Transverse colon (tissue), 4 donors: ENCODE measurements at regions not wholly inside any gene's neighbourhood (a gene's known extent, or its start where the extent isn't known, plus 50 kb on each side); places are given as distances from the start of the nearest gene placed in this dataset.

Experiments
- DNase-seq: peaks from one replicate; pipeline ENCODE4 v3.0.0-alpha.2; 2019
- H3K27ac ChIP-seq, 4 donors: fragments of 200-600 bp; sonication (generic); 2 replicates each; pipeline ENCODE4 v1.5.1; 2016 to 2018; ENCODE audit warnings: inconsistent platforms in 4 of 4
- H3K27me3 ChIP-seq: fragments of 200-600 bp; sonication (generic); 2 replicates; pipeline ENCODE4 v1.5.1; 2017; ENCODE audit warnings: inconsistent platforms
- H3K36me3 ChIP-seq, 4 donors: fragments of 200-600 bp; sonication (generic); 2 replicates each; pipeline ENCODE4 v1.5.1; 2017 to 2019; ENCODE audit warnings: inconsistent platforms in 4 of 4
- H3K4me1 ChIP-seq, 4 donors: fragments of 200-600 bp; sonication (generic); 2 replicates each; pipeline ENCODE4 v1.5.1; 2017 to 2020; ENCODE audit warnings: inconsistent platforms in 4 of 4
- H3K4me3 ChIP-seq, 4 donors: fragments of 200-600 bp; sonication (generic); 1 replicate in 1 of 4; 2 replicates in 3 of 4; pipeline versions ENCODE4 v1.5.1 to v1.6.1; 2017 to 2019; ENCODE audit warnings: inconsistent platforms in 4 of 4
- H3K9me3 ChIP-seq, 2 donors: fragments of 200-600 bp; sonication (generic); 2 replicates each; pipeline ENCODE4 v1.5.1; 2017 to 2019; ENCODE audit warnings: inconsistent platforms in 2 of 2
- EP300 ChIP-seq: sonication (generic); formaldehyde crosslinking; IDR thresholded peaks from one replicate; pipeline ENCODE4 v1.6.1; 2017; ENCODE audit warnings: antibody characterized with exemption, low read depth
- POLR2A ChIP-seq: fragments of 450-650 bp; IDR thresholded peaks from one replicate; pipeline ENCODE4 v1.6.1; 2016; ENCODE audit warnings: antibody characterized with exemption, mild to moderate bottlenecking, moderate library complexity
- POLR2AphosphoS5 ChIP-seq, 3 donors: sonication (generic); formaldehyde crosslinking; IDR thresholded peaks; one replicate each; pipeline ENCODE4 v1.6.1; 2016; ENCODE audit warnings: antibody characterized with exemption in 3 of 3
- WGBS, 2 donors: methylation state at CpG; one replicate each; pipeline ENCODE4 v1.1.5; 2018; ENCODE audit warnings: low coverage in 1 of 2; 5-methylcytosine and 5-hydroxymethylcytosine counted together
- in situ Hi-C, 4 donors: fragments of 200-750 bp; cut with MboI; loops; one replicate each; pipeline versions ENCODE4 v1.15.0 to v1.15.1; 2017; ENCODE audit warnings: low sequenced_read_pairs in 3 of 4, low pct_ligation_motif_present in 1 of 4, low pct_unique_long_range_greater_than_20kb in 1 of 4
- intact Hi-C: fragments of 100-400 bp; cut with DNase I; formaldehyde crosslinking; loops from one replicate; pipeline ENCODE4 v1.15.1; 2023; ENCODE audit warnings: low total_unique reads
- TF ChIP-seq, protein P1 (sequence below), 5 experiments: fragments of 200-600 bp in 3 of 5; fragments of 450-650 bp in 2 of 5; sonication (generic) in 3 of 5; IDR thresholded peaks; 1 replicate in 2 of 5; 2 replicates in 3 of 5; pipeline ENCODE4 v1.5.1; 2016 to 2017; ENCODE audit warnings: antibody characterized with exemption in 5 of 5, inconsistent platforms in 3 of 5, mild to moderate bottlenecking in 2 of 5, moderate library complexity in 1 of 5

DNA sequence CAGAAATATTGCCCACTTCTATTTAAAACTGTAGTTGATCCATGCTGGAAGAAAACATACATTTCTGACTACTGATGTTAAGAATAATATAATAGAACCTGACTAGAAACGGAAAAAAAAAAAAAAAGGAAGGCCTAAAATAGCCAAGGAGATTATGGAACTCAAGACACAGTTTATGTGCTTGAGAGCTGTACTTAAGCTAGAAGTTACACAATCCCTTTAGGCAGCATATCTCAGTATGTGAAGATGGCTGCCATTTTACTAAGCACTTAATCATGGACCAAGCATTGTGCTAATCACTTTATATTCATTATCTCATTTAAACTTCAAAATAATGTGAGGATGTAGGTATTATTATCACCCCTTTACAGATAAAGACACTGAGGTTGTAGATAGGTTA, 73.0 kb upstream of the NR4A3 start:
- DNase-seq = no peak
- no peaks in the 10 kb centered on the region for H3K27me3 ChIP-seq
- H3K27ac ChIP-seq = no peak overlapping the region
- no peaks in the 10 kb centered on the region for H3K9me3 ChIP-seq
- H3K4me1 ChIP-seq = no peaks in the 10 kb centered on the region
- intact Hi-C loops (no loop called here), in situ Hi-C loops (no loop called here)
- H3K36me3 ChIP-seq = no peaks in the 10 kb centered on the region
- no peak overlapping the region for H3K4me3 ChIP-seq
- WGBS, 2 donors = 57 to 70% methylated on average over 1 of the region's 1 CpG
- no peak for TF ChIP-seq POLR2AphosphoS5 (IDR thresholded peaks at IDR 0.05)
- TF ChIP-seq EP300 = no peak
- TF ChIP-seq, protein P1, sequence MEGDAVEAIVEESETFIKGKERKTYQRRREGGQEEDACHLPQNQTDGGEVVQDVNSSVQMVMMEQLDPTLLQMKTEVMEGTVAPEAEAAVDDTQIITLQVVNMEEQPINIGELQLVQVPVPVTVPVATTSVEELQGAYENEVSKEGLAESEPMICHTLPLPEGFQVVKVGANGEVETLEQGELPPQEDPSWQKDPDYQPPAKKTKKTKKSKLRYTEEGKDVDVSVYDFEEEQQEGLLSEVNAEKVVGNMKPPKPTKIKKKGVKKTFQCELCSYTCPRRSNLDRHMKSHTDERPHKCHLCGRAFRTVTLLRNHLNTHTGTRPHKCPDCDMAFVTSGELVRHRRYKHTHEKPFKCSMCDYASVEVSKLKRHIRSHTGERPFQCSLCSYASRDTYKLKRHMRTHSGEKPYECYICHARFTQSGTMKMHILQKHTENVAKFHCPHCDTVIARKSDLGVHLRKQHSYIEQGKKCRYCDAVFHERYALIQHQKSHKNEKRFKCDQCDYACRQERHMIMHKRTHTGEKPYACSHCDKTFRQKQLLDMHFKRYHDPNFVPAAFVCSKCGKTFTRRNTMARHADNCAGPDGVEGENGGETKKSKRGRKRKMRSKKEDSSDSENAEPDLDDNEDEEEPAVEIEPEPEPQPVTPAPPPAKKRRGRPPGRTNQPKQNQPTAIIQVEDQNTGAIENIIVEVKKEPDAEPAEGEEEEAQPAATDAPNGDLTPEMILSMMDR (IDR thresholded peaks at IDR 0.05) = no peak

DNA sequence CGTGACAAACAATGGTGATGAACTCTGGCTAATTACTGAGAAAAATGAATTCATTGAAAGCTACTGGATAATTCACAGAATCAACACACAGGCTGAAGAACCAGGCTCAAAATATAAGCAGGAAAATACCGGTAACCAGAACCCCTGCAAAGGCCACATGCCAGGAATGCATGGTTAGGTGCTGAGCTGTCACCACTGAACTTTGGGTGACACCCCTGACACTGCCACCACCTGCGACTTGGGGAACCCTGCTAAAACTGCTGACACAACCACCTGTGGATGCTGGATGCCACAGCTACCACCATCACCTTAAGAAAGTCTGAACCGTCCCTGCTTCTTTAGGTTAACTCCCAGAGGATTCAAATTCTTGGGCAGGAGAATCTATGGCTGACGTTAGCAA, 72.0 kb upstream of the NR4A3 start:
- Histone ChIP-seq H3K4me3 (no peak overlapping the region), H3K36me3 (no peaks in the 10 kb centered on the region), H3K27ac (no peak overlapping the region), H3K27me3 (no peaks in the 10 kb centered on the region), H3K4me1 (no peaks in the 10 kb centered on the region), H3K9me3 (no peaks in the 10 kb centered on the region)
- 84 to 100% methylated on average over 1 to 5 of the region's 5 CpGs for WGBS, 2 donors
- intact Hi-C loops (no loop called here), in situ Hi-C loops (no loop called here)
- TF ChIP-seq EP300 (no peak), POLR2A (no peak), POLR2AphosphoS5 (IDR thresholded peaks at IDR 0.05) (no peak)
- TF ChIP-seq, protein P1 (IDR thresholded peaks at IDR 0.05) = no peak
- no peak for DNase-seq

DNA sequence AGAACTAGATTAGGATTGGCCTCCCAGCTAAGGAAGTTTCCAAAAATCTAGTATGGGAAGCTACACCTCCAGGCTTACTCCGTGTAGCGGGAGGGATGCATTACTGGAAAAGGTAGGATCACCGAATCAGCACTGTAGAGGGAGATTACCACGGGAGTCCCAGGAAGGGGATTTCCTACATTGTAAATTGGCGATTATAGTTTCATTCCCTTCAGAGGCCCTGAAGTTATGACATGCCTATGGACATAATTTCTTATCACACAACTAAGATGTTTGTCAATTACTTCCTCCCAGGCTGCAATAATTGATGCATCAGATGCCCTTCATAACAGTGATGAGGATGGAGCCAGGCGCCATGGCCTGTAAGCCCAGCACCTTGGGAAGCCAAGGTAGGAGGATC, 71.2 kb upstream of the NR4A3 start:
- no peak overlapping the region for H3K4me3 ChIP-seq
- no peak overlapping the region for H3K27ac ChIP-seq
- no peaks in the 10 kb centered on the region for H3K4me1 ChIP-seq
- no peak for DNase-seq
- in situ Hi-C loops (no loop called here), intact Hi-C loops (no loop called here)
- H3K9me3 ChIP-seq = no peaks in the 10 kb centered on the region
- no peaks in the 10 kb centered on the region for H3K27me3 ChIP-seq
- 86 to 97% methylated on average over 5 to 6 of the region's 6 CpGs for WGBS, 2 donors
- TF ChIP-seq, protein P1 (IDR thresholded peaks at IDR 0.05) = no peak
- TF ChIP-seq POLR2A (no peak), POLR2AphosphoS5 (IDR thresholded peaks at IDR 0.05) (no peak), EP300 (no peak)
- H3K36me3 ChIP-seq = no peaks in the 10 kb centered on the region

DNA sequence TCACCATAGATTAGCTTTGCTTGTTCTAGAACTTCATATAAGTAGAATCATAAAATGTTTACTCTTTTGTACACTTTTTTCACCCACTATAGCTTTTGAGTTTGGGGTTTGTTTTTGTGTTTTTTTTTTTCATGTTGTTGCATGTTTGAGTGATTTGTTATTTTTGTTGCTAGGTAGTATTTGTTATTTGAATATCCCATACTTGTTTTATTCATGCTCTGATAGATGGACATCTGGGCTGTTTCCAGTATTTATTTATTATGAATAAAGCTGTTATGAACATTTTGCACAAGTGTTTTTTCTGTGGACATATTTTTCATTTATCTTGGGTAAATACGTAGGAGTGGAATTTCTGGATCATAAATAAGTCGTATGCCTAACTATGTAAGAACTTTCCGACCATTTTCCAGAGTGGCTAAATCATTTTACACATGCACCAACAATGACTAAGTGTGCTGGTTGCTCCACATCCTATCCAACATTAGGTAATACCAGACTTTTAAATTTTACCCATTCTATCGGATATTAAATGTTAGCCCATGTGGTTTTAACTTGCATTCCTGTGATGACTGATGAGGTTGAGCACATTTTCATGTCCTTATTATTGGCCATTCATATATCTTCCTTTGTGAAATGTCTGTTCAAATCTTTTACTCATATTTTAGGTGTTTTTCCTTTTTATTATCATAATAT, 69.1 kb upstream of the NR4A3 start:
- Histone ChIP-seq H3K27ac (no peak overlapping the region), H3K27me3 (no peaks in the 10 kb centered on the region), H3K9me3 (no peaks in the 10 kb centered on the region), H3K4me3 (no peak overlapping the region), H3K36me3 (no peaks in the 10 kb centered on the region), H3K4me1 (no peaks in the 10 kb centered on the region)
- no peak for TF ChIP-seq POLR2A
- TF ChIP-seq EP300 = no peak
- TF ChIP-seq, protein P1 (IDR thresholded peaks at IDR 0.05) = no peak
- no peak for TF ChIP-seq POLR2AphosphoS5 (IDR thresholded peaks at IDR 0.05)
- intact Hi-C loops (no loop called here), in situ Hi-C loops (no loop called here)
- no peak for DNase-seq
- 75 to 76% methylated on average over 4 of the region's 4 CpGs for WGBS, 2 donors
